Endothelial cell of umbilical vein (primary cell): ENCODE measurements at regions not wholly inside any gene's neighbourhood (a gene's known extent, or its start where the extent isn't known, plus 50 kb on each side); places are given as distances from the start of the nearest gene placed in this dataset.

Experiments used
- CTCF ChIP-seq, 2 donors: IDR thresholded peaks; 1 replicate in 1 of 2; 2 replicates in 1 of 2; pipeline ENCODE4 v1.5.1; 2011; ENCODE audit warnings: low read length in 2 of 2, mild to moderate bottlenecking in 2 of 2, moderate library complexity in 2 of 2, control low read depth in 1 of 2, inconsistent platforms in 1 of 2, low read depth in 1 of 2; ENCODE audit not compliant: insufficient read depth in 1 of 2; ENCODE audit errors: extremely low read depth in 1 of 2
- EZH2 ChIP-seq: IDR thresholded peaks from 2 replicates; pipeline ENCODE4 v1.6.1; 2012; ENCODE audit warnings: borderline replicate concordance, low read depth, mild to moderate bottlenecking, moderate library complexity, low read length, inconsistent platforms; ENCODE audit not compliant: severe bottlenecking
- FOS ChIP-seq: IDR thresholded peaks from 2 replicates; pipeline ENCODE4 v1.6.1; 2011; ENCODE audit warnings: mild to moderate bottlenecking, low read length, moderate library complexity, borderline replicate concordance; ENCODE audit not compliant: insufficient read depth
- MAX ChIP-seq: IDR thresholded peaks from 2 replicates; pipeline ENCODE4 v1.6.1; 2011; ENCODE audit not compliant: insufficient read depth, insufficient read length
- POLR2A ChIP-seq: IDR thresholded peaks from 2 replicates; pipeline ENCODE4 v1.6.1; 2012; ENCODE audit warnings: low read depth, mild to moderate bottlenecking, control low read depth, low read length
- POLR2AphosphoS5 ChIP-seq: IDR thresholded peaks from 2 replicates; pipeline ENCODE4 v1.6.1; 2012; ENCODE audit warnings: low read depth, mild to moderate bottlenecking, control low read depth, low read length, moderate library complexity; ENCODE audit not compliant: insufficient read depth

- TF ChIP-seq CTCF (IDR thresholded peaks at IDR 0.05; ENCODE audit: extremely low read depth in 1 of 2, insufficient read depth in 1 of 2, low read depth in 1 of 2, low read length in 2 of 2) = no peak
- TF ChIP-seq POLR2A = no peak
- TF ChIP-seq EZH2 = no peak
- TF ChIP-seq POLR2AphosphoS5 = no peak
- TF ChIP-seq FOS = no peak
- TF ChIP-seq MAX = no peak
Observed at GRCh38 chr15:93314245-93314644, 225.2 kb upstream of the RGMA start.
